IPS-15b (cell line): ENCODE measurements at regions not wholly inside any gene's neighbourhood (a gene's known extent, or its start where the extent isn't known, plus 50 kb on each side); places are given as distances from the start of the nearest gene placed in this dataset.

Experiments
- H3K27me3 ChIP-seq: one replicate; pipeline ENCODE4 v1.6.1; 2013; ENCODE audit warnings: low read length; ENCODE audit not compliant: control insufficient read depth, insufficient read depth
- H3K36me3 ChIP-seq: one replicate; pipeline ENCODE4 v1.6.1; 2013; ENCODE audit warnings: low read length; ENCODE audit not compliant: control insufficient read depth, insufficient read depth
- H3K4me1 ChIP-seq: one replicate; pipeline ENCODE4 v1.6.1; 2013; ENCODE audit warnings: mild to moderate bottlenecking, low read length; ENCODE audit not compliant: control insufficient read depth, insufficient read depth
- H3K4me3 ChIP-seq: one replicate; pipeline ENCODE4 v1.5.1; 2013; ENCODE audit warnings: low read depth, low read length
- H3K9ac ChIP-seq: one replicate; pipeline ENCODE4 v1.6.1; 2013; ENCODE audit warnings: low read depth, mild to moderate bottlenecking, low read length
- H3K9me3 ChIP-seq: one replicate; pipeline ENCODE4 v1.6.1; 2013; ENCODE audit warnings: mild to moderate bottlenecking, low read length; ENCODE audit not compliant: control insufficient read depth, insufficient read depth

- Histone ChIP-seq H3K9ac (no peak overlapping the region), H3K36me3 (no peaks in the 10 kb centered on the region), H3K9me3 (no peaks in the 10 kb centered on the region), H3K4me3 (no peak overlapping the region), H3K4me1 (no peaks in the 10 kb centered on the region), H3K27me3 (no peaks in the 10 kb centered on the region)
These were observed 85.4 kb downstream of the FOXL3 start for GRCh38 chr7:375321-375831.

GRCh38 chr7:375901-376305, 85.9 kb downstream of the FOXL3 start:
- Histone ChIP-seq H3K9me3 (no peaks in the 10 kb centered on the region), H3K4me1 (no peaks in the 10 kb centered on the region), H3K27me3 (no peaks in the 10 kb centered on the region), H3K36me3 (no peaks in the 10 kb centered on the region), H3K9ac (no peak overlapping the region), H3K4me3 (no peak overlapping the region)

DNA sequence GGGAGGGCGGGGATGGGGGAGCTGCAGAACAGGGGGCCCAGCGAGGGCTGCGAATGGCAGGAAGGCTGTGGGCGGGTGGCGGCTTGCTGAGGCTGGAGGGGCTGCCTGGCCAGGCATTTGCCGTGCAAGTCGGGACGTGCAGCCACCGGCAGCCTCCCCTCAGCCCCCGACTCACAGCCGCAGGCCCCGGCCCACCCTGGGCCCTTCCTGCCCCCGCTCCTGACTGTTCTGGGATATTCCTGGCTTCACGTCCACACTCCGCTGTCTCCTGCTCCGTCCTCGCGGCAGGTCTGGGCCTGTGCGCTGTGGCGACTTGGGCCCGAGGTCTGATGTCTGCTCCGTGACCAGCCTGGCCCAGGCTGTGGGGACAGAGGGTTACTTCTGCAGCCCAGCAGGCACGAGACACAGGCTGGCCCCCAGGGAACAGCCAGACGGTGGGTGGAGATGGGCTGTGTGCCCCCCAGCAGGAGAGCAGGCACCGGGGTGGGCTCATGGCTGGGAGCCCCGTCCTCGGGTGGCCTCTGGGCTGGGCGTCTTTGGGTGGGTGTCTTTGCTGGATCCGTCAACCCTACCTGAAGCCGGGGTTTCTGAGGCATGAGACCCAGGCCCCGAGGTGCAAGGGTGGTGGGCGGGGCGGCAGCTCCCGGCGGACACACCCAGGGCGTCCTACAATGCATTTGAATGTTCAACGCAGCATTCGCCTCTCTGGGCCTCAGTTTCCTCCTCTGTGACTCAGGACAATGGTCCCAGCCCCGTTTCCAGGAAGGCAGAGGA, 86.5 kb downstream of the FOXL3 start:
- H3K27me3 ChIP-seq, result no peaks in the 10 kb centered on the region
- H3K9ac ChIP-seq, result no peak overlapping the region
- no peaks in the 10 kb centered on the region for H3K4me1 ChIP-seq
- no peaks in the 10 kb centered on the region for H3K9me3 ChIP-seq
- no peak overlapping the region for H3K4me3 ChIP-seq
- no peaks in the 10 kb centered on the region for H3K36me3 ChIP-seq

GRCh38 chr7:377080-378040, 87.4 kb downstream of the FOXL3 start:
- Histone ChIP-seq H3K27me3 (no peaks in the 10 kb centered on the region), H3K9me3 (no peaks in the 10 kb centered on the region), H3K9ac (no peak overlapping the region), H3K36me3 (no peaks in the 10 kb centered on the region), H3K4me1 (no peaks in the 10 kb centered on the region), H3K4me3 (no peak overlapping the region)

DNA sequence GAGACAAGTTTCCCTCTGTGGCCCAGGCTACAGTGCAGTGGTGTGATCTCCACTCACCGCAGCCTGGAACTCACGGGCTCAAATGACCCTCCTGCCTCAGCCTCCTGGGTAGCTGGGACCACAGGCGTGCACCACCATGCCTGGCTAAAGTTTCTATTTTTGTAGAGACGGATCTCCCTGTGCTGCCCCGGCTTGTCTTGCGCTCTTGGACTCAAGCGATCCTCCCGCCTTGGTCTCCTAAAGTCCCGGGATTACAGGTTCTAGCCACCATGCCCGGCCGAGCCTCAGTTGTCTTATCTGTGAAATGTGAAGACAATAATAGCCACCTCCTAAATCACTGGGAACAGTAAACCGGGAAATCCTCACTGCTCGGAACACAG, 88.1 kb downstream of the FOXL3 start:
- H3K27me3 ChIP-seq, result no peaks in the 10 kb centered on the region
- no peak overlapping the region for H3K4me3 ChIP-seq
- no peaks in the 10 kb centered on the region for H3K36me3 ChIP-seq
- no peak overlapping the region for H3K9ac ChIP-seq
- no peaks in the 10 kb centered on the region for H3K4me1 ChIP-seq
- H3K9me3 ChIP-seq, result no peaks in the 10 kb centered on the region

GRCh38 chr7:378551-379455, 88.8 kb downstream of the FOXL3 start:
- H3K4me3 ChIP-seq, result no peak overlapping the region
- H3K9ac ChIP-seq, result no peak overlapping the region
- H3K36me3 ChIP-seq, result no peaks in the 10 kb centered on the region
- no peaks in the 10 kb centered on the region for H3K4me1 ChIP-seq
- H3K9me3 ChIP-seq, result no peaks in the 10 kb centered on the region
- H3K27me3 ChIP-seq, result no peaks in the 10 kb centered on the region

- H3K36me3 ChIP-seq, result no peaks in the 10 kb centered on the region
- no peak overlapping the region for H3K9ac ChIP-seq
- H3K9me3 ChIP-seq, result no peaks in the 10 kb centered on the region
- peak overlapping the region; percentile 26 for H3K4me3 ChIP-seq
- no peaks in the 10 kb centered on the region for H3K27me3 ChIP-seq
- H3K4me1 ChIP-seq, result no peaks in the 10 kb centered on the region
These were observed 89.6 kb downstream of the FOXL3 start for GRCh38 chr7:379456-380138.

DNA sequence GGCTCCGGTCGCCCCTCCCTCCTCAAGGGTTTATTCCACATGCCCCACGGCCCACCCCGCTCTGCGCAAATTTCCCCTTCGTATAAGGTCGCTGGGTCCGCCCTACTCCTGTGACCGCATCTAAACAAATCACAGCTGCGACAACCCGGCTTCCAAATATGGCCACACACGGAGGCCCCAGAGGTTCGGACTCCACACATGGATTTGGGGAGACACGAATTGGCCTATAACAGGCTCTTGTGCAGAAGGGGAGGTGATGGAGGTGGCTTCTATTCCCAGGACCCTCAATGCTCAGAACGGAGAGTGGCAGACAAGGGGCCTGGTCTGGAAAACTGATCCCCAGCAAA, 90.1 kb downstream of the FOXL3 start:
- Histone ChIP-seq H3K9ac (no peak overlapping the region), H3K27me3 (no peaks in the 10 kb centered on the region), H3K36me3 (no peaks in the 10 kb centered on the region), H3K9me3 (no peaks in the 10 kb centered on the region), H3K4me1 (no peaks in the 10 kb centered on the region), H3K4me3 (peak overlapping the region; percentile 26)

- Histone ChIP-seq H3K36me3 (no peaks in the 10 kb centered on the region), H3K4me1 (no peaks in the 10 kb centered on the region), H3K9ac (no peak overlapping the region)
These were observed 90.8 kb downstream of the FOXL3 start for GRCh38 chr7:380711-381210.

DNA sequence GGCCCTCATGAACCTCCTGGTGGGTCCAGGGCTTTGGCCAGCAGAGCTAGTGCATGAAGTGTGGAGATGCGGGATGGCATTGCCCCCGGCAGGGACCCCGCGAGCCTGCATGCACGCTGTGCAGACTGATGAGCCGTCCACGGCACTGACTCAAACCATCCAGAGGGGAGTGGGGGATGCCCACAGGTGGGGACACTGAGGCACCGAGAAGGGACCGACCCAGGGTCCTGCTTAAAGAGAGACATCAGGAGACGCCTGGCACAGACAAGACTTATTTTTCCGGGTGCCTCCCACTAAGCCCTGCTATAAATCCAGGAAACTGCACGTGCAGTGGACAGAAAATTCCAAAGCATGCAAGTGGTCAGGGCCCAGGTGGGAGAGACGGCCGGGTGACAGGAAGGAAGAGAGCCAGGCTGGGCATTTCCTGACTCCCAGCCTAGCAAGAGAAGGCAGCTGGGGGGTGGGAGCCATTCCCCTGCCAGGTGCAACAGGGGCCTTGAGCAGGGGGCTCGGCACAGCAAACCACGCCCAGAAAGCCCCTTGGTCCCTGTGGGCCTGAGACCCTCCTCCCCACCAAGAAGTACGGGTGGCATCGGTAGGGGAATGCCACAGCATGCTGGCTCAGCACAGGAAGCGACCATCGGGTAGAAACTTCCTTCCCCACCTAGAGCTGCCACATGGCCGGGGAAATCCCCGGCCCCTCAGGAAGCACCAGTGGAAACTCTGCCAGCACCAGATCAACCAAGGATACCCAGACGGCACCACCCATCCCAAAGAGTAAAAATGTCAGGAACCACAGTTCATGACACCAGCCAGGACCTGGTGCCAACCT, 91.5 kb downstream of the FOXL3 start:
- H3K27me3 ChIP-seq, result no peaks in the 10 kb centered on the region
- H3K9ac ChIP-seq, result no peak overlapping the region
- H3K4me1 ChIP-seq, result no peaks in the 10 kb centered on the region
- H3K36me3 ChIP-seq, result no peaks in the 10 kb centered on the region
- no peaks in the 10 kb centered on the region for H3K9me3 ChIP-seq
- no peak overlapping the region for H3K4me3 ChIP-seq

More at GRCh38 chr7:380711-381210, 90.8 kb downstream of the FOXL3 start:
- Histone ChIP-seq H3K27me3 (no peaks in the 10 kb centered on the region), H3K4me3 (no peak overlapping the region), H3K9me3 (no peaks in the 10 kb centered on the region)
